ENCODE measurements at regions not wholly inside any gene's neighbourhood (a gene's known extent, or its start where the extent isn't known, plus 50 kb on each side); places are given as distances from the start of the nearest gene placed in this dataset.

GRCh38 chr15:85973584-85974347 lies 105.9 kb upstream of the AGBL1 start:
- Mint-ChIP-seq H3K4me3 (no peak overlapping the region), H3K36me3 (peaks cover 12% of the 10 kb centered on the region), H3K27ac (no peak overlapping the region), H3K27me3 (ENCODE audit: low read depth in 2 of 2) (peaks cover 20 to 27% of the 10 kb centered on the region in 2 donors), H3K4me1 (peaks cover 0 to 8% of the 10 kb centered on the region in 2 donors), H3K9me3 (peaks cover 0 to 2% of the 10 kb centered on the region in 2 donors)
- 79% methylated on average over 8 of the region's 8 CpGs for WGBS (ENCODE audit: insufficient coverage)
- no peak overlapping the region for H3K27ac ChIP-seq (ENCODE audit: low read length)
- no peaks in the 10 kb centered on the region for H3K4me1 ChIP-seq (ENCODE audit: control insufficient read depth, insufficient read depth, low read length)
- peaks cover 3% of the 10 kb centered on the region for H3K9me3 ChIP-seq (ENCODE audit: control insufficient read depth, insufficient read depth, low read length)
- TF ChIP-seq CTCF (IDR thresholded peaks at IDR 0.05) = no peak
- no peaks in the 10 kb centered on the region for H3K36me3 ChIP-seq (ENCODE audit: control insufficient read depth, insufficient read depth, low read length)
- H3K4me3 ChIP-seq (ENCODE audit: low read length) = no peak overlapping the region
- ATAC-seq (no peak), DNase-seq (no peak)
- intact Hi-C loops (cut with micrococcal nuclease) = no loop called here
- H3K27me3 ChIP-seq (ENCODE audit: control insufficient read depth, insufficient read depth, low read length) = no peaks in the 10 kb centered on the region

- H3K9me3 Mint-ChIP-seq = peaks cover 0 to 2% of the 10 kb centered on the region in 2 donors
- H3K4me1 Mint-ChIP-seq = peaks cover 0 to 8% of the 10 kb centered on the region in 2 donors
- no peak for TF ChIP-seq CTCF (IDR thresholded peaks at IDR 0.05)
- peaks cover 3% of the 10 kb centered on the region for H3K9me3 ChIP-seq (ENCODE audit: control insufficient read depth, insufficient read depth, low read length)
- H3K36me3 ChIP-seq (ENCODE audit: control insufficient read depth, insufficient read depth, low read length) = no peaks in the 10 kb centered on the region
- no peaks in the 10 kb centered on the region for H3K4me1 ChIP-seq (ENCODE audit: control insufficient read depth, insufficient read depth, low read length)
- intact Hi-C loops (cut with micrococcal nuclease) = no loop called here
- ATAC-seq = no peak
- H3K4me3 ChIP-seq (ENCODE audit: low read length) = no peak overlapping the region
- no peak overlapping the region for H3K27ac Mint-ChIP-seq
- H3K27ac ChIP-seq (ENCODE audit: low read length) = no peak overlapping the region
- 81% methylated on average over 3 of the region's 3 CpGs for WGBS (ENCODE audit: insufficient coverage)
- peaks cover 20 to 29% of the 10 kb centered on the region in 2 donors for H3K27me3 Mint-ChIP-seq (ENCODE audit: low read depth in 2 of 2)
- H3K27me3 ChIP-seq (ENCODE audit: control insufficient read depth, insufficient read depth, low read length) = no peaks in the 10 kb centered on the region
- peaks cover 12% of the 10 kb centered on the region for H3K36me3 Mint-ChIP-seq
- H3K4me3 Mint-ChIP-seq = no peak overlapping the region
- DNase-seq = no peak
These were observed 105.3 kb upstream of the AGBL1 start for GRCh38 chr15:85974348-85974705.

GRCh38 chr15:85974742-85975141 lies 104.9 kb upstream of the AGBL1 start:
- intact Hi-C loops (cut with micrococcal nuclease) = no loop called here
- no peaks in the 10 kb centered on the region for H3K36me3 ChIP-seq (ENCODE audit: control insufficient read depth, insufficient read depth, low read length)
- ATAC-seq (no peak), DNase-seq (no peak)
- H3K4me3 ChIP-seq (ENCODE audit: low read length) = no peak overlapping the region
- no peak overlapping the region for H3K27ac ChIP-seq (ENCODE audit: low read length)
- H3K4me1 Mint-ChIP-seq = peaks cover 0 to 8% of the 10 kb centered on the region in 2 donors
- H3K9me3 Mint-ChIP-seq = peaks cover 0 to 2% of the 10 kb centered on the region in 2 donors
- WGBS (ENCODE audit: insufficient coverage) = 67% methylated on average over 1 of the region's 3 CpGs
- peaks cover 24 to 33% of the 10 kb centered on the region in 2 donors for H3K27me3 Mint-ChIP-seq (ENCODE audit: low read depth in 2 of 2)
- no peaks in the 10 kb centered on the region for H3K27me3 ChIP-seq (ENCODE audit: control insufficient read depth, insufficient read depth, low read length)
- H3K36me3 Mint-ChIP-seq = peaks cover 12% of the 10 kb centered on the region
- peaks cover 3% of the 10 kb centered on the region for H3K9me3 ChIP-seq (ENCODE audit: control insufficient read depth, insufficient read depth, low read length)
- no peak for TF ChIP-seq CTCF (IDR thresholded peaks at IDR 0.05)
- no peaks in the 10 kb centered on the region for H3K4me1 ChIP-seq (ENCODE audit: control insufficient read depth, insufficient read depth, low read length)
- no peak overlapping the region for H3K4me3 Mint-ChIP-seq
- no peak overlapping the region for H3K27ac Mint-ChIP-seq

- no peaks in the 10 kb centered on the region for H3K4me1 ChIP-seq (ENCODE audit: control insufficient read depth, insufficient read depth, low read length)
- intact Hi-C loops (cut with micrococcal nuclease) = no loop called here
- no peaks in the 10 kb centered on the region for H3K36me3 ChIP-seq (ENCODE audit: control insufficient read depth, insufficient read depth, low read length)
- no peaks in the 10 kb centered on the region for H3K27me3 ChIP-seq (ENCODE audit: control insufficient read depth, insufficient read depth, low read length)
- Mint-ChIP-seq H3K4me3 (no peak overlapping the region), H3K9me3 (peaks cover 0 to 2% of the 10 kb centered on the region in 2 donors), H3K4me1 (peaks cover 0 to 8% of the 10 kb centered on the region in 2 donors), H3K27ac (no peak overlapping the region), H3K36me3 (peaks cover 12% of the 10 kb centered on the region), H3K27me3 (ENCODE audit: low read depth in 2 of 2) (peaks cover 28 to 31% of the 10 kb centered on the region in 2 donors)
- 91% methylated on average over 2 of the region's 3 CpGs for WGBS (ENCODE audit: insufficient coverage)
- no peak overlapping the region for H3K4me3 ChIP-seq (ENCODE audit: low read length)
- no peak for TF ChIP-seq CTCF (IDR thresholded peaks at IDR 0.05)
- H3K27ac ChIP-seq (ENCODE audit: low read length) = no peak overlapping the region
- ATAC-seq (no peak), DNase-seq (no peak)
- H3K9me3 ChIP-seq (ENCODE audit: control insufficient read depth, insufficient read depth, low read length) = peaks cover 3% of the 10 kb centered on the region
These were observed 103.6 kb upstream of the AGBL1 start for GRCh38 chr15:85976102-85976501.
